Tibial nerve (tissue), 4 donors: ENCODE measurements at regions not wholly inside any gene's neighbourhood (a gene's known extent, or its start where the extent isn't known, plus 50 kb on each side); places are given as distances from the start of the nearest gene placed in this dataset.

Source experiments
- DNase-seq, 2 donors: peaks; one replicate each; pipeline ENCODE4 v3.0.0-alpha.2; 2019; ENCODE audit warnings: low spot score in 2 of 2
- H3K27ac ChIP-seq, 4 donors: fragments of 200-600 bp; sonication (generic) in 3 of 4; one replicate each; pipeline ENCODE4 v1.5.1; 2017 to 2019; ENCODE audit warnings: mild to moderate bottlenecking in 1 of 4
- H3K27me3 ChIP-seq, 2 donors: fragments of 200-600 bp; sonication (generic) in 1 of 2; one replicate each; pipeline versions ENCODE4 v1.5.1 to v1.6.0; 2017 to 2019
- H3K36me3 ChIP-seq, 3 donors: fragments of 200-600 bp; sonication (generic); one replicate each; pipeline ENCODE4 v1.5.1; 2018 to 2019
- H3K4me1 ChIP-seq, 4 donors: fragments of 200-600 bp; sonication (generic) in 3 of 4; one replicate each; pipeline ENCODE4 v1.5.1; 2017 to 2019
- H3K4me3 ChIP-seq, 4 donors: fragments of 200-600 bp; sonication (generic) in 3 of 4; one replicate each; pipeline ENCODE4 v1.5.1; 2017 to 2019; ENCODE audit warnings: mild to moderate bottlenecking in 1 of 4, moderate library complexity in 1 of 4
- H3K9me3 ChIP-seq, 4 donors: fragments of 200-600 bp; sonication (generic) in 3 of 4; one replicate each; pipeline ENCODE4 v1.5.1; 2017 to 2019
- EP300 ChIP-seq, 2 donors: sonication (generic); formaldehyde crosslinking; IDR thresholded peaks; one replicate each; pipeline ENCODE4 v1.6.1; 2017; ENCODE audit warnings: antibody characterized with exemption in 2 of 2, mild to moderate bottlenecking in 1 of 2
- POLR2A ChIP-seq, 2 donors: fragments of 450-650 bp; IDR thresholded peaks; one replicate each; pipeline ENCODE4 v1.6.1; 2017; ENCODE audit warnings: antibody characterized with exemption in 2 of 2, mild to moderate bottlenecking in 2 of 2, moderate library complexity in 2 of 2
- WGBS, 2 donors: methylation state at CpG; one replicate each; pipeline ENCODE4 v1.1.5; 2018; 5-methylcytosine and 5-hydroxymethylcytosine counted together
- TF ChIP-seq, protein P1 (sequence below), 5 experiments: fragments of 200-600 bp in 3 of 5; fragments of 450-650 bp in 2 of 5; sonication (generic) in 3 of 5; IDR thresholded peaks; one replicate each; pipeline ENCODE4 v1.5.1; 2016 to 2019; ENCODE audit warnings: antibody characterized with exemption in 5 of 5, mild to moderate bottlenecking in 3 of 5, moderate library complexity in 2 of 5

- H3K27me3 ChIP-seq: no peaks in the 10 kb centered on the region
- no peak overlapping the region for H3K27ac ChIP-seq
- H3K36me3 ChIP-seq: no peaks in the 10 kb centered on the region
- H3K4me3 ChIP-seq: no peak overlapping the region
- peaks cover 0 to 20% (median 4%) of the 10 kb centered on the region in 4 donors for H3K9me3 ChIP-seq
- DNase-seq: no peak
- WGBS, 2 donors: 79 to 81% methylated on average over 8 of the region's 8 CpGs
- TF ChIP-seq EP300 (IDR thresholded peaks at IDR 0.05) (no peak), POLR2A (IDR thresholded peaks at IDR 0.05) (no peak)
- TF ChIP-seq, protein P1, sequence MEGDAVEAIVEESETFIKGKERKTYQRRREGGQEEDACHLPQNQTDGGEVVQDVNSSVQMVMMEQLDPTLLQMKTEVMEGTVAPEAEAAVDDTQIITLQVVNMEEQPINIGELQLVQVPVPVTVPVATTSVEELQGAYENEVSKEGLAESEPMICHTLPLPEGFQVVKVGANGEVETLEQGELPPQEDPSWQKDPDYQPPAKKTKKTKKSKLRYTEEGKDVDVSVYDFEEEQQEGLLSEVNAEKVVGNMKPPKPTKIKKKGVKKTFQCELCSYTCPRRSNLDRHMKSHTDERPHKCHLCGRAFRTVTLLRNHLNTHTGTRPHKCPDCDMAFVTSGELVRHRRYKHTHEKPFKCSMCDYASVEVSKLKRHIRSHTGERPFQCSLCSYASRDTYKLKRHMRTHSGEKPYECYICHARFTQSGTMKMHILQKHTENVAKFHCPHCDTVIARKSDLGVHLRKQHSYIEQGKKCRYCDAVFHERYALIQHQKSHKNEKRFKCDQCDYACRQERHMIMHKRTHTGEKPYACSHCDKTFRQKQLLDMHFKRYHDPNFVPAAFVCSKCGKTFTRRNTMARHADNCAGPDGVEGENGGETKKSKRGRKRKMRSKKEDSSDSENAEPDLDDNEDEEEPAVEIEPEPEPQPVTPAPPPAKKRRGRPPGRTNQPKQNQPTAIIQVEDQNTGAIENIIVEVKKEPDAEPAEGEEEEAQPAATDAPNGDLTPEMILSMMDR (IDR thresholded peaks at IDR 0.05): no peak
- no peaks in the 10 kb centered on the region for H3K4me1 ChIP-seq
These were observed 250.1 kb upstream of the CTAGE1 start for GRCh38 chr18:22667616-22668422.

- 80 to 87% methylated on average over 2 of the region's 2 CpGs for WGBS, 2 donors
- DNase-seq: no peak
- Histone ChIP-seq H3K36me3 (no peaks in the 10 kb centered on the region), H3K9me3 (peaks cover 0 to 13% (median 2%) of the 10 kb centered on the region in 4 donors), H3K27ac (no peak overlapping the region), H3K4me1 (no peaks in the 10 kb centered on the region), H3K27me3 (no peaks in the 10 kb centered on the region), H3K4me3 (no peak overlapping the region)
- TF ChIP-seq EP300 (IDR thresholded peaks at IDR 0.05) (no peak), POLR2A (IDR thresholded peaks at IDR 0.05) (no peak)
- TF ChIP-seq, protein P1 (IDR thresholded peaks at IDR 0.05): no peak
These were observed 250.8 kb upstream of the CTAGE1 start for GRCh38 chr18:22668496-22668895.

DNA sequence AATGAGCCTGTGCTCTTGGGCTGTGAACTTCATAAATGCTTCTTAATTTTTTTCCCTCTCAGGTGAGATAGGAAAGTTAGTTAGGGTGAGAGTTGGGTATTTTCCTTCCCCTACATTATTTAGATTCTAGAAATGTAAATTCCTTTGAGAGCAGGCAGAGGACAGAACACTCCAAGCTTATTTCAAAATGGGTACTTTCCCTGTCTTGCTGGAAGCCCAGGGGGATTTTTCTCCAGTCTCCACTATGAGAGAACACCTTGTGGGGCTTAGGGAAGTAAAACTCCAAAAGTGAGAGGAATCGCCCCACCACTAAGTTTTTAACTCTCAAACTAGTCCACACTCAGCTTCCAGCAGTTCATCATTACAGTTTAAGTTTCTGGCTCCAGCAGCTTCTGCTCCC lies 253.2 kb upstream of the CTAGE1 start:
- Histone ChIP-seq H3K4me3 (no peak overlapping the region), H3K36me3 (no peaks in the 10 kb centered on the region), H3K27me3 (no peaks in the 10 kb centered on the region), H3K9me3 (peaks cover 0 to 6% (median 0%) of the 10 kb centered on the region in 4 donors), H3K27ac (no peak overlapping the region), H3K4me1 (no peaks in the 10 kb centered on the region)
- no peak for DNase-seq
- TF ChIP-seq POLR2A (IDR thresholded peaks at IDR 0.05) (no peak), EP300 (IDR thresholded peaks at IDR 0.05) (no peak)
- WGBS, 2 donors: 59 to 76% methylated on average over 1 of the region's 1 CpG

GRCh38 chr18:22673182-22673862 lies 255.6 kb upstream of the CTAGE1 start:
- H3K27me3 ChIP-seq: no peaks in the 10 kb centered on the region
- H3K27ac ChIP-seq: no peak overlapping the region
- TF ChIP-seq EP300 (IDR thresholded peaks at IDR 0.05) (no peak), POLR2A (IDR thresholded peaks at IDR 0.05) (no peak)
- TF ChIP-seq, protein P1 (IDR thresholded peaks at IDR 0.05): no peak
- H3K9me3 ChIP-seq: peaks cover 0 to 6% (median 0%) of the 10 kb centered on the region in 4 donors
- no peak overlapping the region for H3K4me3 ChIP-seq
- 53 to 72% methylated on average over 3 of the region's 3 CpGs for WGBS, 2 donors
- no peaks in the 10 kb centered on the region for H3K4me1 ChIP-seq
- no peak for DNase-seq
- no peaks in the 10 kb centered on the region for H3K36me3 ChIP-seq

GRCh38 chr18:22674272-22674671 lies 256.6 kb upstream of the CTAGE1 start:
- Histone ChIP-seq H3K4me3 (no peak overlapping the region), H3K27me3 (no peaks in the 10 kb centered on the region), H3K27ac (no peak overlapping the region), H3K9me3 (peaks cover 0 to 6% (median 0%) of the 10 kb centered on the region in 4 donors), H3K4me1 (no peaks in the 10 kb centered on the region), H3K36me3 (no peaks in the 10 kb centered on the region)
- no peak for DNase-seq
- TF ChIP-seq, protein P1 (IDR thresholded peaks at IDR 0.05): no peak
- TF ChIP-seq POLR2A (IDR thresholded peaks at IDR 0.05) (no peak), EP300 (IDR thresholded peaks at IDR 0.05) (no peak)
- WGBS, 2 donors: 82 to 92% methylated on average over 3 of the region's 3 CpGs
